HK-2 (cell line): ENCODE measurements at regions not wholly inside any gene's neighbourhood (a gene's known extent, or its start where the extent isn't known, plus 50 kb on each side); places are given as distances from the start of the nearest gene placed in this dataset.

Source experiments
- DNase-seq: peaks from one replicate; pipeline ENCODE4 v3.0.0-alpha.2; 2018; ENCODE audit not compliant: unreplicated experiment

GRCh38 chr5:123880875-123881274 lies 368.9 kb downstream of the CSNK1G3 start:
- no peak for DNase-seq

GRCh38 chr5:123879071-123879470 lies 367.1 kb downstream of the CSNK1G3 start:
- no peak for DNase-seq

DNA sequence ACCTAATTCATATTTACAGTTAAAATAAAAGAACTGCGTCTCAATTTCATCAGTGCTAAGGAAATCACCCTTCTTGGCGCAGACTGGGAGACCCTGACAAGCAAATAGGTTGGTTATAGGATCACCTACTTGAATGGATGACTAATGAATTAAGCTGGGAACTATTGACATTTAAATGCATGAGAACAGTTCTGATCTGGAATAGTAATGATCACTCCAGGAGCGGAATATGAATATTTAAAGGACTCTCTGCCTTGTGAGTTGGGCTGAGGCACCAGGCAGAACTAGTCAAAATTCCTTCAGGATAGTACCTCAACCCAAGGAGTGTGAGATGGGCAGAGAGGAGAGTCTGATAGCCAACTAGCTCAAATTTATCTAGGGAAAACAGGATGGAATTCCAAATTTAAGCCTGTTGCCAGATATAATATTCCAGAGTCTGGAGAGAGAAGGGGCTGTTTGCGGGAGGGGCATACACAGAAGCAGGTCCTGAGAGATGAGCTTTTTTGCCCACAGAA lies 364.4 kb downstream of the CSNK1G3 start:
- no peak for DNase-seq

DNA sequence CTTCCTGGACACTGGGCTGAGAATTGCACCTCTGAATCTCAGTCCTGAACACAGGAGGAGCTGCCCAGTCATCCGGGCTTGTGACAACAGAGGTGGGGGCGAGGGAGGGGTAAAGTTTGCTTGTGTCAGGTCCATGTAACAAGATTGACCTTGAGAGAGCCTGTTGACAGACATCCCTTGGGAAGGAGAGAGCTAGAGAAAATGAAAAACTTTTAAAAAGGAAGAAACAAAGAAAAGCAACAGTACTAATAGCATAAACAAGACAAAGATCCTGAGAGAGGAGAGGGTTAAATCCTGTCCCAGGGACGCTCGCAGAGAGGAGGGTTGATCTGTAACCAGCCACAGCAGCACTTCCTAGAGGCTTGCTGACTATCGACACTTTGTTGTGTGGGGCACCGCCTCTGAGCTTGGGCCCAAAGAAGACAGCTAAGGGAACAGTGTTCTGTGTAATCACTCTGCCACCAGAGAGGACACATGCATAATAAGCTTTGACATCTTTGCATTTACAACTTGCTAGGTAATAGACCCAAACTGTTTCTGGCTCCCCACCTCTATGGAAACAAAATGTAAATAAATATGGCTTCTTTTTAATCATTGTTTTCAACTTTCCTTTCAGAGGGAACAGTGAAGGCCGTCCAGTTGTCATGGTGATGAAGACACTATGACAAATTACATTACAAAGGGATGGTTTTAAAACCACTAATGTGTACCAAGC lies 363.7 kb downstream of the CSNK1G3 start:
- peak; percentile 31 for DNase-seq

- no peak for DNase-seq
Measured at GRCh38 chr5:123874600-123875201, 362.7 kb downstream of the CSNK1G3 start.

DNA sequence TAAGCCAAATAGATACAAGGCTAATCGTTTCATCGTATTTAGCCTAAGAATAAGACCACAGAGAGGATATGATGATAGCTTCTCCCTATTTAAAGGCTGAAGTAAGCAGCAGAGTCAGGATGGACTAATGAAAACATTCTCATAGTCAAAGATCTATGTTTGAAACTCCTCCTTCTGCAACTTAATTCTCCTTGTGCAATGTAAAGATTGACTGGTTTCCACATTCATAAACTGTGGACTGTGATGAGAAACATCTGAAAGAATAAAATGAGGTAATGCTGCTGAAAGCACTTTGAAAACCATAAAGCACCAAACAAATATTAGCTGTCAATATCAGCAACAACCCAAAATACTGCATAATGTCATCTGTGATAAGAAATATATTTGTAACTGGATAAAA lies 361.9 kb downstream of the CSNK1G3 start:
- DNase-seq = no peak

DNA sequence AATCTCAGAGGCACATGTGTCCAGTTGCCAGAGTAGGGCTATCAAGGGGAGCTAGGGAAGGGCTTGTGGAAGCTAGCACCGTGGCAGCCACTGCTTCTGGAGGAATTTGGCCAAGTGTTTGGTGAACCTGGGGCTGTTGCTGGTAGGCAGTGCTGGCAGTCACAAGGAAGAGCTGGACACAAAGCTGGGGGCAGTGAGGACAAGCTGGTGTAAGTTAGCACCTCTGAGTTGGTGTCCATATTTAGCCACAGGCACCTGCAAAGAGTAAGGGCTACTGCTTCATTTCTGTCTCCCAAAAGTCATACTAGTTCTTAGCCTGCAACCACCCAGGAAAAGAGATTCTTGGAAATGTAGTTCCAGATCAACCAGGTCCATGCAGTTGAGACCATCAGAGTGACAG lies 359.4 kb downstream of the CSNK1G3 start:
- no peak for DNase-seq

- no peak for DNase-seq
Measured at GRCh38 chr5:123868881-123869280, 356.9 kb downstream of the CSNK1G3 start.

- DNase-seq = no peak
Measured at GRCh38 chr5:123868267-123868666, 356.3 kb downstream of the CSNK1G3 start.

GRCh38 chr5:123865641-123866040 lies 353.7 kb downstream of the CSNK1G3 start:
- DNase-seq = peak; percentile 48

DNA sequence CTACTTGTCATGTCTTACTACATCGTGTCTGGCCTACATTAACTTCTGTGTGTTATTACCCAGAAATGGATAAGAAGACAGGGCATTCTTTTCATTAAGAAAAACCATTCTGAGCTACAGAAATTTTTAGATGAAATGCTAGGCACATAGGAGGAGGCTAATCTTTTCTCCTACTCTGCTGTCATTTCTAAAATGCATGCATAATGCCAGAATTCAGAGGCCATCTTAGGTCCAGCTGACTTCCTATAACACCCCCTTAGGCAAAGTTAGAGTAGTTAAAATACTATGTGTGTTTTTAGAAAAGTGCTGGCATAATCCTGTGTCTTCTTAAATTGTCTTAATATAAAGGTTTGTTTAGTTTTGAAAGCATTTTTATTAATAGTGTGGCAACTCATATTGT lies 352.6 kb downstream of the CSNK1G3 start:
- DNase-seq = no peak

DNA sequence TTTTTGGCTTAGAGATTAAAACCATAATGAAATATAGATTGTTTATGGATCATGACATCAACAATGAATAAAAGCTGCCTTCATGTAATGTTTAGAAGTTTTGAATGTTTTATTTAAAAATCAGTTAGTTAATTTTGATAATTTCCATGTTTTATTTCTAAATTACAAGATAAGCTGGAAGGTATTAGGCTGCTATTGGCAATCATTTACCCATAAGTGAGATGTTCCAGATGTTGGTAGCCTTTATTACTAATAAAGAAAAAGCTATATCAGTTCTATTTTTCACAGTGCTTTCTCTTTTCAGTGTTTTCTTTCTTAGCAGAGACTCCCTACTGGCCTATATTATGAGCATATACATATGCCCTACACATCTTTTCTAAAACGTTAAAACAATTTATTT lies 347.0 kb downstream of the CSNK1G3 start:
- no peak for DNase-seq

DNA sequence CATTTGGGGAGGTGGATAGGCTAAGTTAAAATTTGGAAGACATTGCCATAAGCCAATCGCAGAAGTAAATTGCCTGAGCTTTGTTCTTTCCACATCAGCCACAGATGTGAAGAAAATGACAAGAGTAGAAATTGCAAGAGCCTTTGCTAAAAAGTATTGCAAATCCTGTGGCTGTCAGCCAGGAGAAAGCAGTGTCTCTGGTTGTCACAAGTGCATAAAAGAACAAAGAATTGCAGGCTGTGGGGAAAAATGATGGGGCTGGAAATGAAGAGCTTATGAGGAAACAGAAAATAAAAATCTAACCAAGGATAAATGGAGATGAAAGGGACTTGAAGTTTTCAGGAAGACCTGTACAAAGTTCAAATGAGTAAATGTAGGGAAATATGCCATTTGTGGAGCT lies 344.8 kb downstream of the CSNK1G3 start:
- no peak for DNase-seq

DNA sequence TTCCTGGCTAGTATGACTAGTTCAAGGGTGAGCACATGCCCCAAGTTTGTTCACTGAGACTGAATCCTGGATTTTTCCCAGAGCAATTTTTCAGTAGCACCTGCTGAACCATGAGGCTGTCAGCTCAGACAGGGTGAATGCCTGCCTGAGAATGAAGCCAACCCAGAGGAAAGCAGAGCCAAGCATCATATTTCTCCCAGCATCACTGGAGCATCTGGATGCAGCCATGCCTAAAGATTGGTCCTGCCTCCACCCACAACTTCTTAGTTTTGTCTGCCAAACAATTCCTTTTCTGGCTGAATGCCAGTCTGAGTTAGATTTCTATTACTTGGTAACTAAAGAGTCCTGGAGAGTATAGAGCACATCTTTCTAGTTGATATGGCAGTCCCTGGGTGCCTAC lies 343.6 kb downstream of the CSNK1G3 start:
- DNase-seq = no peak

- DNase-seq = no peak
Measured at GRCh38 chr5:123845356-123846100, 333.6 kb downstream of the CSNK1G3 start.

- no peak for DNase-seq
Measured at GRCh38 chr5:123844873-123845272, 332.9 kb downstream of the CSNK1G3 start.

DNA sequence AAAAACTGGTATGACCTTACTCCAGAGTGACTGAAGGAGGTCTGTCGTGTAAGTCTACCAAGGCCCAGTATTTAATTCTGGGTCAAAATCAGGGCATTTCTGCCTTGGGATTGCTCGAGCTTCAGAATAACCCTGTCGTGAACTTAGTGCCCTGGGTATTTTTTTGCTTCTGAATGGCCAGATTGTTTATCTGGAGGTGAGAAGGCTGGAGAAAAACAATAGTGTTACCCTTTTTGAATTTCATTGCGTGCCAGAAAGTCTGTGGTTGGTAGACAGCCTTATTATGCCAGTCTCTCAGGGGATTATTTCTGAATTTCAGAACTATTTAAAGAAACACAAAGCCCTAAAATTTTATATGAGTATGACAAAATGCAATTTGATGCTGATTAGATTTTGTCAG lies 323.4 kb downstream of the CSNK1G3 start:
- DNase-seq = no peak

- no peak for DNase-seq
Measured at GRCh38 chr5:123830575-123830974, 318.6 kb downstream of the CSNK1G3 start.

- DNase-seq = no peak
Measured at GRCh38 chr5:123827811-123828210, 315.8 kb downstream of the CSNK1G3 start.

DNA sequence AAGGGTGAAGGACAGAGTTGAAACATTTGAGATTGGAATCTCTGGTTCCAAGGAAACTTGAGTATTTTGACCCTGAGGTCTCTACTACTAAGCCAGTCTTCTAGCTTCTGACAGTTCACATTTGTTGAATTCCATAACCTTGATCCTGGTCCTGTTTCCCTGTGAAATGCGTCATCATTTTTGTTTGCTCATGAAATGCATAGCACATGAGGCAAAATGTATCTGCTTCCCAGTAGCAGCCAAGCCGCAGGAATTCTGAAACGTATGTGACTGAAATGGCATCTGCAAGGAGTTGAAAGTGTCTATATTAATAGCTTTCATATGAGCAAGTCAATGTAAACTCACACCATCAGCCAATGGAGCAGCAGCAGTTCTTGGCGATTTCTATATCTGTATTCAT lies 307.9 kb downstream of the CSNK1G3 start:
- DNase-seq = no peak

DNA sequence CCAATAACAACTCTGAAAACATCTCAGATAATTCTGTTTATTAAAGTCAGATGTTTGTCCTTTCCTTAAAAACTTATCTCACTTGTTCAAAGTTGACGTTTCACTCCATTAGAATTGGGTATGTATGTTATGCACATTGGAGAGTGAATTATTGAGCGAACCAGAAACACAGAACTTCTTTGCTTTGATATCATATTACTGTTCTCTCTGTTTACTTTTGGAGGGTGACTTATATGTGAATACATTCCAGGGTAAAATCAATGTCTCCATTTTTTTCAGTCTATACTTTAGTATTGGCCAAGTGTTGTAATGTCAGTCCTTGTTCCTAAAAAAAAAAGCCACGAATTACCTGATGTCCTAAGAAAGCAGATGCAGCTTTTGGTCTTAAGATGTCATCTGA lies 307.4 kb downstream of the CSNK1G3 start:
- DNase-seq = no peak

GRCh38 chr5:123817267-123817666 lies 305.3 kb downstream of the CSNK1G3 start:
- DNase-seq = no peak
